Type B pancreatic cell (in vitro differentiated cells): ENCODE measurements at regions not wholly inside any gene's neighbourhood (a gene's known extent, or its start where the extent isn't known, plus 50 kb on each side); places are given as distances from the start of the nearest gene placed in this dataset.

Source experiments
- DNase-seq: peaks from one replicate; pipeline ENCODE4 v3.0.0; 2021; ENCODE audit warnings: mixed read lengths; ENCODE audit not compliant: unreplicated experiment; ENCODE audit errors: extremely low spot score
- H3K27ac Mint-ChIP-seq: 2 replicates; pipeline ENCODE4 v1.8.0; 2021; ENCODE audit warnings: mild to moderate bottlenecking, mixed read lengths
- H3K27me3 Mint-ChIP-seq: 2 replicates; pipeline ENCODE4 v1.8.0; 2021; ENCODE audit warnings: mixed read lengths
- H3K36me3 Mint-ChIP-seq: 2 replicates; pipeline ENCODE4 v1.8.0; 2021; ENCODE audit warnings: mixed read lengths
- H3K4me1 Mint-ChIP-seq: one replicate; pipeline ENCODE4 v1.8.0; 2021; ENCODE audit warnings: mixed read lengths; ENCODE audit not compliant: unreplicated experiment
- H3K4me3 Mint-ChIP-seq: 2 replicates; pipeline ENCODE4 v1.8.0; 2021; ENCODE audit warnings: mild to moderate bottlenecking, mixed read lengths
- H3K9me3 Mint-ChIP-seq: 2 replicates; pipeline ENCODE4 v1.8.0; 2021; ENCODE audit warnings: mixed read lengths
- TF ChIP-seq, protein P1 (sequence below): fragments of 200-600 bp; sonication (generic); conservative IDR thresholded peaks from 2 replicates; pipeline ENCODE4 v1.5.0; 2021; ENCODE audit warnings: antibody characterized with exemption, mild to moderate bottlenecking

DNA sequence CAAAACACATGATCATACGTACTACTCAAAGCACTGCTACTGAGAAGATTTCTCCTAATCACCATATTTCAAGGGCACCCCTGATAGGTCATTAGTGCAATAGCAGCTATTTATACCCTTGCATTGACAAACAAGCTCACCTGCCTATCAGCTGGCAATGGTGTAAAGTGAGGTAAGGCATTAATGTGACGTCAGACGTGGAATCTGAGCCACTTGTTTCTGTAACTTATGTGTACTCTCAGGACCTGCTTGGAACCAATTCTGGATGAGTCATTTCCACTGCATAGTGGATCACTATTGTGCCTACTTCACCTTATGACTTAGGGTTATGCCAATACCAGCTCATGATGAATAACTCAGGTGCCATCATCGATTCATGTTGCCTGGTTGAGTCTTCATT, 628.5 kb upstream of the CELF2 start:
- TF ChIP-seq, protein P1, sequence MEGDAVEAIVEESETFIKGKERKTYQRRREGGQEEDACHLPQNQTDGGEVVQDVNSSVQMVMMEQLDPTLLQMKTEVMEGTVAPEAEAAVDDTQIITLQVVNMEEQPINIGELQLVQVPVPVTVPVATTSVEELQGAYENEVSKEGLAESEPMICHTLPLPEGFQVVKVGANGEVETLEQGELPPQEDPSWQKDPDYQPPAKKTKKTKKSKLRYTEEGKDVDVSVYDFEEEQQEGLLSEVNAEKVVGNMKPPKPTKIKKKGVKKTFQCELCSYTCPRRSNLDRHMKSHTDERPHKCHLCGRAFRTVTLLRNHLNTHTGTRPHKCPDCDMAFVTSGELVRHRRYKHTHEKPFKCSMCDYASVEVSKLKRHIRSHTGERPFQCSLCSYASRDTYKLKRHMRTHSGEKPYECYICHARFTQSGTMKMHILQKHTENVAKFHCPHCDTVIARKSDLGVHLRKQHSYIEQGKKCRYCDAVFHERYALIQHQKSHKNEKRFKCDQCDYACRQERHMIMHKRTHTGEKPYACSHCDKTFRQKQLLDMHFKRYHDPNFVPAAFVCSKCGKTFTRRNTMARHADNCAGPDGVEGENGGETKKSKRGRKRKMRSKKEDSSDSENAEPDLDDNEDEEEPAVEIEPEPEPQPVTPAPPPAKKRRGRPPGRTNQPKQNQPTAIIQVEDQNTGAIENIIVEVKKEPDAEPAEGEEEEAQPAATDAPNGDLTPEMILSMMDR = no peak
- Mint-ChIP-seq H3K36me3 (no peaks in the 10 kb centered on the region), H3K27ac (no peak overlapping the region), H3K4me1 (no peaks in the 10 kb centered on the region), H3K9me3 (peaks cover 7% of the 10 kb centered on the region), H3K27me3 (no peaks in the 10 kb centered on the region), H3K4me3 (no peak overlapping the region)
- no peak for DNase-seq

DNA sequence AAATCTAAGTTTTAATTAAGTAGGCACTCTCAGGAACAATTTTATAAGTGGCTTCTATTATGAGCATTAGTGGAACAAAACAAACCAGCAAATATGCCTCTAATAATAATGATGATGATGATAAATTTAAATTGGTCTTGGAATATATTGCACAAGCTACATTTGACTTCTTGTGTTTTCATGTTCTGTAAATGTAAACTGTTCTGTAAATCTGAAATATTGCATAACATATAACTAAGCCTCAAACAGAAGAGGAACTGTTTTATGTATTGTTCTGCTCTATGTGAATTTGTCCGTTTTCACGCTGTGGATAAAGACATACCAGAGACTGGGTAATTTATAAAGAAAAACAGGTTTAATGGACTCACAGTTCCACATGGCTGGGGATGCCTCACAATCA, 625.2 kb upstream of the CELF2 start:
- H3K27me3 Mint-ChIP-seq = no peaks in the 10 kb centered on the region
- TF ChIP-seq, protein P1 = no peak
- no peak for DNase-seq
- H3K9me3 Mint-ChIP-seq = peaks cover 7% of the 10 kb centered on the region
- H3K36me3 Mint-ChIP-seq = no peaks in the 10 kb centered on the region
- no peak overlapping the region for H3K4me3 Mint-ChIP-seq
- no peaks in the 10 kb centered on the region for H3K4me1 Mint-ChIP-seq
- no peak overlapping the region for H3K27ac Mint-ChIP-seq

DNA sequence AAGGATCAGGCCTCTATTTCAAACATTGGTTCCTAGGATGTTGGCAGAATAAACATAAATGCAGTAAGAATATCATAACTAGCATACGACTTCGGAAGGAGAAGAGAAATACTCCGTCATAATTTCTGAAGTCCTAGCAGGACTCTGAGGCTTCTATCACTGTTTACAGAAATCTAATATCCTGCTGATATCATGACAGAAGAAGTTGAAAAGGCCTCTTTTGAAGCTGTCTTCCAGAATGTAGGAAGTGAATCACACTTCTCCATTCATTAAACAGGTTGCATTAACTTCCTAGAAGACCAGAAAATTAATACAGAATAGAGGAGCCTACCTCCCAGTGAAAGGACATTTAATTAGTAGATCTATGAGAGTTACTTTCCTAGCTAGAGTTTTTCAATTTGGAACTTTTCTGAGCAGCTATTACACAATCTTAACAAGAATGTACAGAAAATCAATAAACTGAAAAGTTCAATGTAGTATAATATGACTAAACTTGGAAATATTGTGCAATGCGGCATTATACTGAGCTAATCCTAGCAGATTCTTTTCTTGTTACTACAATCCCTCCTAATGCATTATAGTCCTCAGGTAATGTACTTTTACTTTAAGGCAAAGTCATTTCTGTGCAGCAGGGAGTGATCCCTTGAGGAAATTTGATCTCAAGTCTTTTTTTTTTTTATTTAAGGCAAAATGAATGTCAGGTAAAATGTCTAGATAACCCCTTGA, 622.6 kb upstream of the CELF2 start:
- Mint-ChIP-seq H3K9me3 (peaks cover 7% of the 10 kb centered on the region), H3K27me3 (no peaks in the 10 kb centered on the region), H3K27ac (no peak overlapping the region), H3K36me3 (no peaks in the 10 kb centered on the region), H3K4me3 (no peak overlapping the region), H3K4me1 (no peaks in the 10 kb centered on the region)
- DNase-seq = no peak
- TF ChIP-seq, protein P1 = no peak

DNA sequence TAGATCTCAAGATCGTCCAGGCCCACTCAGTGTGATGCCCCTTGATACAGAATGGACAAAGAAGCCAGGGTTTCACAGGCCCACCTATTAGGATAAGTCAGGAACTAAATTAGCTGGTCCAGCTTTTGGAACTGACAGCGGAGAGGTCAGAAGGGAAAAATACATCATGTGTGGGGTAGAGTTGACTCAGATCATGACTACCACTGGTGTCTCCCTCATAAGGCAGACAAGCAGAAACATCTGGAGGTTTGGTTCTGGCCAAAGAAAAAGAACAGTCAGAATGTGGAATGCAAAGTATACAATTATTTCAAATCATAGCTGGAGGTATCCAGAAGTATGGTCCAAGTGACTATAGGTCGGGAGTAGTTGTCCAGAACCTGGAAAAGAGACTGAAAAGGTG, 621.1 kb upstream of the CELF2 start:
- Mint-ChIP-seq H3K9me3 (peaks cover 7% of the 10 kb centered on the region), H3K4me3 (no peak overlapping the region), H3K4me1 (no peaks in the 10 kb centered on the region), H3K36me3 (no peaks in the 10 kb centered on the region), H3K27ac (no peak overlapping the region), H3K27me3 (no peaks in the 10 kb centered on the region)
- no peak for DNase-seq
- TF ChIP-seq, protein P1 = no peak

DNA sequence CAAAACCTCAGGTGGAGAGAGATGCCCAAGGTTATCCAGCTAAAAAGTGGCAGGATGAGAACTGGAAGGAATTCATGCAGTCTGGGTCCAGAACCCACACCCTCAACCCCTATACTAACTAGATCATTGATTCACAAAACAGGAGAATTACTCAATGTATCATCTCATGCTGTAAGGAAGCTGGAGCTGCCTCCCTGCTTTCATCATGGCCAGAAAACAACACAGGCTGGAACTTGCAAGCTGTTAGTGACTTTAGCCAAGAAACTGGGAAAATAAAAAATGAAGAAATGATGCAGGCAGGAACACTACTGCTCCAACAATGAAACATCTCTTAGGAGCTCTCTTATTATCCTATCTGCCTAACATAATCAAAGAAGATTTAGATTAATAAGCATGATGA, 619.8 kb upstream of the CELF2 start:
- peaks cover 6% of the 10 kb centered on the region for H3K9me3 Mint-ChIP-seq
- no peaks in the 10 kb centered on the region for H3K36me3 Mint-ChIP-seq
- no peak overlapping the region for H3K4me3 Mint-ChIP-seq
- H3K27ac Mint-ChIP-seq = no peak overlapping the region
- no peaks in the 10 kb centered on the region for H3K27me3 Mint-ChIP-seq
- DNase-seq = no peak
- no peaks in the 10 kb centered on the region for H3K4me1 Mint-ChIP-seq
- TF ChIP-seq, protein P1 = no peak
